ENCODE measurements at regions not wholly inside any gene's neighbourhood (a gene's known extent, or its start where the extent isn't known, plus 50 kb on each side); places are given as distances from the start of the nearest gene placed in this dataset.
"Not testable (repeated sequence)": the region's sequence is repeated elsewhere in the genome, so short reads cannot be mapped to it uniquely, and the experiment has no call there.

DNA sequence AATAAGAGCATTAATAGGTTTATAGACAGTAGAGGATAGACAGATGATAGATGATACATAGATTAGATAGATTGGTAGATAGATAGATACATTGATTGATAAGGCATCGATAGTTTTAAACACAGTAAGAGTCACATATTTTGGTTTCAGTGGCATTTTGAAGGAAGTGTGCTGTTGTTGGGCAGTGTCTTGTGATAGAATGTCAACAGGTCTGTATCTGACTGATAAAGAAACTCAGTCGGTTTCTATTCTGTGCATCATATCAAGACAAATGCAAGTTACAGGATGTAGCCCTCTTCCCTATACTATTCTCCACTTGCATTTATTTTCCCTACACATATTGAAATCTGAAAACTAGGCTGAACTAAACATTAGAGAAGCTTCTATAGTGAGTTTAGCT, 1229.0 kb upstream of the ZEB2 start:
- no peak for DNase-seq (ENCODE audit: low read depth)

DNA sequence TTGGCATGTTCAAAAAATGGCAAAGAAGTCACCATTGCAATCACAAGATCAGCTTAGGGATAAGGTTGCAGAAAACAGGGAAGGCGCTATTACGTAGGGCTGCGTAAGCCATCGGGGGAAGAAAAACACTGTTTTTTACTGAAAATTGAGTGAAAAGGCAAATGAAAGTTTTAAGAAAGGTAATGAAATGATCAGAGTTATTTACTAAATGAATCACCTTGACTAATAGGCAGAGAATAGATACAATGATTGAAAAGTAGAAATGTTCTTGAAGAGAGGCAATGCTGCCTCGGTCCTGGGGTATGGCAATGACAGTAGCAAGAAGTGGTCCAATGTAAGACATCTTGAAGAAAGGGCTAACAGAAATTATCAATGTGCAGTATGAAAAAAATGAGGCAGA, 1227.8 kb upstream of the ZEB2 start:
- no peak for DNase-seq (ENCODE audit: low read depth)

DNA sequence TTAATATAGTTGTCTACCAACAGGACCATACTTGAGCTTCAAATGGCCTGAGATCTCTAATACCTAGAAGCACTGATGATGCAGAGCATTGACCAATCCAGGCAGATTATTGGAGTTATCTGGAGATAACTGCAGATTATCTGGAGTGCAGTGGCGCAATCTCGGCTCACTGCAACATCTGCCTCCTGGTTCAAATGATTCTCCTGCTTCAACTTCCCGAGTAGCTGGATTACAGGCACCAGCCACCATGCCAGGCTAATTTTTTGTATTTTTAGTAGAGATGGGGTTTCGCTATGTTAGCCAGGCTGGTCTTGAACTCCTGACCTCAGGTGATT, 1225.4 kb upstream of the ZEB2 start:
- not testable (repeated sequence) for DNase-seq (ENCODE audit: low read depth)

DNA sequence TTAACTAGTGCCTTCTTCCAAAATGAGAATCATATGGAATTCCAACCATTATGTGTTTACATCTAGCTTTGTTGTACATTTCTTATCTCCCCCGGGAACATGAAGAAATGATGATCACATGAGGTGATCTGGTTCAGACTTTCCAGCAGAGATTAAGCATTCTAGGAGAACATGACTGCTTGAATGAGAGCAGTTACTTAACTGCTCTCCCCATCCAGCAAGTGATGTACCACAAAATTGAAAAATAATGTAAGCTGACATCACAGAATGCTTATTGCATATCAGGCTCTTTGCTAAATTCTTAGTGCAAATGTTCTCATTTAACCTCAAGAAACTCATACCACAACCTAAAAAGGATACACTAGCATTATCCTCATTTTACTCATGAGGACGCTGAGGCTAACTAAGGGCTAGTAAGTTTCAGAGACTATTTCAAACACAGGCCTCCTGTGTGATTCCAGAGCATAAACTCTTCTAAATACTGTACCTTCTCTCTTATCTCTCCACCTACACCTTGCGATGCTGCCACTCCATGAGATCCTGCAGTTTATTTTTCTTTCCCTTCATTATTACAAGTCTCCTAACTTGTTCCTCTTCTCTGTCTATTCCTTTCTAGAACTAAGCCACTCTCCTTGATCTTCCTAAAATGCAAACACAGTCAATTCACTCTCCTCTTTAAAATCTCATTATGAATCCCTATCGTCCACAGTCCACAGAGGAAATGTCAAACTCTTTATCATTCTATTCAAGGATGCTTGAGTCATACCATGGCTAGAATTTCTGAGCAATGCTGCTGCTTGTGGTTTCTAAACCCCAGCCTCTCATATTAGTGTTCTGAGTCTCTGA, 1224.8 kb upstream of the ZEB2 start:
- no peak for DNase-seq (ENCODE audit: low read depth)

DNA sequence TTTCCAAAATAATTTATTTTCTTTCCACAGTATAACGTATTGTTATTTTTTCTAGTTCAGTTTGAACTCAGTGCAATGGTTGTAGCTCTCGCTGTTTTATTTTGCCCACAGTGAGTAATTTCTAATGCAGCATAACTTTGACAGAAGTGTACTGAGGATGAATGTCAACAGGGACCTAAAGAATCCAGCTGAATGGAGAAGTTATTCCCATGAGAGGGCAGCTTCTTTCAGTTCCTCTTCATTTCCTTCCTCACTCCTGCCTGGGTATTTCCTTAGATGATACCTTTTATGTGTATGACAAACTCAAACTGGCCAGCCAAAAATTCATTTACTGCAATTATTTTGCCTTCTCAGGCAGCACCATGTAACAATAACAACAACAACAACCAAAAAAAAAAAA, 1223.1 kb upstream of the ZEB2 start:
- no peak for DNase-seq (ENCODE audit: low read depth)

DNA sequence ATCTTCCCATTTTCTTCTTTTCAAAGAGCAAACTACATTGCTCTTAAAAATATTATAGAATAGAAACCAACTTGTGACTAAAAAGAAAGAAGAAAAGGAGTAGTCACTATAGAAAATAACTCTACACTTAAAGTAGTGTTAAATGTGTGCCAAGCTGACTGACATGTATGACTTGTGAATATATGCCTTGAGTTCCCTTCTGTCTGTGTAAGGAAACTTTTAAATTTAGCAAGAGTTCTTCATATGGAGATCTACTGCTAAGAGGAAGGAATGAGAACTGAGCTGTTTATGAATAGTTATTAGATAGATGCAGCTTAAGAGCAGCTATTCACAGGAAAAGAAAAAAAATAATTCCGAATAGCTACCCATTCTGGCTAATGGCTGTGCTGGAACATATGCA, 1221.7 kb upstream of the ZEB2 start:
- DNase-seq (ENCODE audit: low read depth) = no peak

DNA sequence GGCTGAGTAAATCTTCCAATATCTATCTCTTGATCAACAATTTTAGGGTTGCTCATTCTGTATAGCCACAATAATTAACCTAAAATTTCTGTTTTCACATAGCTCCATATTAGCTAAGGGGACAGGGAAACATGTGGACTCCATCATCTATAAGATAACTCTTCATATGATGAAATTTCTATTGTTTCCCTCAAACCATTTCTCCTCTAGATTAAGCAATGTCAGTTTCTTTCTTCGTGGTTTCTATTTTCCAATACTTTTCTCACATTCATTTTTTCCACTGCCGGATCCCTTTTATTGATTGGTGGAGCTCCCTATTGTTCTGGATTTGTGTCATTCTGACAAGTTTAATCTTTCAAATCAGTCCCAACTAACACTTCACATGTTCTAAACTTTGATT, 1221.3 kb upstream of the ZEB2 start:
- DNase-seq (ENCODE audit: low read depth) = no peak

DNA sequence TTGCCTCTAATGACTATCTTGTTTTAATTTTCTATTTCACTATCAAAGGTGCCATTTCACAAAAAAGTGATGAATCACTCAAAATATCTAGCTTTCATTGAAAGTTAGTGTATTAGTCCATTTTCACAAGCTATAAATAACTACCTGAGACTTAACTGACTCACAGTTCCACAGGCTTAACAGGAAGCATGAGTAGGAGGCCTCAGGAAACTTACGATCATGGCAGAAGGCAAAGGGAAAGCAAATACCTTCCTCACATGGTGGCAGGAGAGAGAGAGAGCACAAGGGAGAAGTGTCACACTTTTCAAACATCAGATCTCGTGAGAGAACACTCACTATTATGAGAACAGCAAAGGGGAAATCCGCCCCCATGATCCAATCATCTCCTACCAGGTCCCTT, 1220.4 kb upstream of the ZEB2 start:
- DNase-seq (ENCODE audit: low read depth) = no peak

DNA sequence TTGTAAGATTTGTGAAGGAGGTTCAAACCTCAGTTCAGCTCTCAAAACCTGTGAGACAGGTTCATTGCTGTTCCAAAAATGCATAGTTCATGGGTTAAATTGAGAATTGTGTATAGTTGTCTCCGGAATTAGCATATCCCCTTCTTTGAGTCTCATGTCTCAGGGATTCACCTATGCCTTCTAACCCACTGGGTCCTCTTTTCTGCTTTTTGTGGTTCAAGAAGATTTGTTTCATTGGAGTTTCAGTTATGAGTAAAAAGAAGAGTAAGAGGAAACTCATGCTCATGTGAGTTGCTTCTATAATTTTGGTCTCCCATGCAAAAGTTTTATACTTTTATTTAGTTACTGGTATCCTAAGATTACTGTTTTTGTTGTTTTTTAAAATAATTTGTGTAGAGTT, 1219.8 kb upstream of the ZEB2 start:
- DNase-seq (ENCODE audit: low read depth) = no peak

DNA sequence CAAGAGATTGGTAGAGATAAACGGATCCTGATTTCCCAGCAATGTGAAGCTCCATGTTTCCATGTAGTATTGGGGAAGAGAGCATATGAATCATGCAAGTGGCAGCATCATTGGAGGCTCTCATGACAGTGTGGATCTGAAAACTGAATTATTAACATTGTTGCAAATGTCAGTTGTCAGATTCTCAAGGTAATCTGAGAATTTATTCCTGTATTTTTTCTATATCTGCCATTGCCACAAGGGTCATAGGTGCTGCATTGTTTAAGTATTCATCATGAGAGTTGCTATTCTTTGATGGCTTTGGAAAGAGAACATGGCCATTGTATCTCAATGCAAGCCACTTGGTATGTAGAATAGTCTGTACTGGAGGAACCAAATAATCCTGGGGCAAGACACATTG, 1217.0 kb upstream of the ZEB2 start:
- no peak for DNase-seq (ENCODE audit: low read depth)

DNA sequence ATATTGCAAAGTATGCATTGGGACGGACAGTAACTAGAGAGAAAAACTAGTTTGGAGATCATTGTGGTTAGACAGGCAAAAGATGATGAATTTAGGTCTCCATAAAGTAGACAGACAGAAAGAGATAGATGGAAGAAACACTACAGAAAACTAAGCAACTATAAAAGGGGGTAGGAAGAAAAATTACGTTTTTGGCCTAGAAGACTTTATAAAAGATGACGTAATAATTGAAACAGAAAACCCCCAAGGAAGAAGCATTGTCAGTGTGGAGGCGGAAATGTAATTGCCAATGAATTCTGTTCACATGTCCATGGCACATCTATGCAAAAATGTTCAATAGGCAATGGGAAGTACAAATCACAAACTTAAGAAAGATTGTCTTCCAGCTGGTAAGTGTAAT, 1211.5 kb upstream of the ZEB2 start:
- DNase-seq (ENCODE audit: low read depth) = no peak

DNA sequence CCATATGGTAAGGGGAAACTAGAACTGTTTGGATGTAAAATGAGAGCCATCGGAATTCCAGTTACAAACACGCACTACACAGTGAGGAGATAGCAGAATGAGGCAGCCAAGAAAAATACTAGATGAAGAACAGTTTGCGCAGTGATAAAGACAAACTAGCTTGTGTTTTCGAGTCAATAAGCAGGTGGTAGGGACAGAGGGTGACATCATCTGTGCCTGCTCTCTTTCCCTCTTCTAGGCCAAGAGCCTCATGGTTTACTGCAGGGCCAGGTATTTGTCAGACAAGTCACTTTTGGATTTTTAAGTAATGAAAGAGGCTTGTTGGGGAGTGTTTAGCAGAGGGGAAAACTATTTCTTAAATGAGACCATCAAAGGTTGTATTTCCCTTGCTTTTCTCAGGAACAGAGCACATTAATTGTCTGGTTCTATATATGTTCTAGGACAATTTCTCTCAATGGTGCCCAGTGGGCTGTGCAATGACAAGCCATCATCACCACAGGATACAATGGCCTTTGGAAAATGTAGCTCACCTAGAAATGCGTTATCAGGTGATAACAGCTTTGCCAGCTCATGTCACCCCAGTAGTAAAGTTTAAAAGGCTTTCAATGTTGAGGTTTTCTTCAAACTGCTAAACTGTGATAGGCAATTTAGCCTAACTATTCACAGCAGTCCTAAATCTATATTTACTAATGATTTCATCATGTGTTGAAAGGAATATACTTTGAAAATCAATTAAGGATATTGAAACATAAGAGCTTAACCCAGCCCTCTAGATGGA, 1210.3 kb upstream of the ZEB2 start:
- DNase-seq (ENCODE audit: low read depth) = no peak

DNA sequence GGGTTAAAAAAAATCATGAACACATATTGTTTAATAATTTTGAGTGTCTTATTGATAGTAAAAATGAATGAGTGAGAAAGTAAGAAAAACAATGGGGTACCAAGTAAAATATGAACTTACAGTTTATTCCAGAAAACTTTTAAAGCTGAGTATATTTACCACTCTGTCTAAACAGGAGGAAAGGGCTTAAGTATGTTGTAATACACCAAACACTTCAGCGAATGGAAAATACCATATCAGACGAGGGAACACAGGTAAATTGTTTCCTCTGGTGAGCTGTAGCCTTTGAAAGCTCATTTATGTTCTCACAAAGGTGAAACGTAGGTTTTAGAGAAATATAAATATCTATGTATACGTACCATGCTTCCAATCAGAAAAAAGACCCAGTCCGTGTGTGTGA, 1209.6 kb upstream of the ZEB2 start:
- no peak for DNase-seq (ENCODE audit: low read depth)

DNA sequence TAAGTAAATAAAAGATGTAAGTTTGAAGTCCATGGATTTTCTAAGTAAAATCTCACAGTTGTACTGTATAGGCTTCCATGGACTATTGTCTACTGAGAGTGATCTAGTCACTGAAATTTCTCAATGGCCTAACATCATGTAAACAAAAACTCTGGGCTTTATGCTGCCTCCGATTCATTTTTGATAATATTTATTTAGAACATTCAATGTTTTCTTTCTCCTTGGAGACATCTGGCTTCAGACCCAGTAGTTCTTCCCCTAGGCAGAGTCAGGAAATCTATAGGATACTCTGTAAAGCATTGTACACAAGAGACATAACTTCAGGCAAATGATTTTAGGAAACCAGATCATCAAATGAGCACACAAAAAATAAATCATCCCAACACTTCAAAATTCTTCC, 1208.6 kb upstream of the ZEB2 start:
- DNase-seq (ENCODE audit: low read depth) = no peak

DNA sequence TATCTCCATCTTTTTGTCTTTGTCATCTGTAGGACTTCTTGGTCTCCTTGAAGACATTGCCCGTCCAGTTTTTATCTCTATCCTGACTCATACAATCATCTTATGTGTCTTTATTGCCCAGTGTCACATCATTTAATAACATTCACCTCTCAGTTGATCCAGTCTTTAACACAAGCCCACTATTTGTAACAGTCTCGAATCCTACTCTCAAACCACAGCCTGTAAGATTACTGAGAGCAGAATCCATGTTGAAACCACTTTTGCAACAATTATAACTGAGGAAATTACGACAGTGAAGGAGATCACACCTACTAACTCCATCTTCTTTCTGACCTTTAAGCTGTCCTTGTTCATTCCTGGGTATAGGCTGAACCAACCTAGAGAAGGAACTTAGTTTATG, 1206.0 kb upstream of the ZEB2 start:
- no peak for DNase-seq (ENCODE audit: low read depth)

DNA sequence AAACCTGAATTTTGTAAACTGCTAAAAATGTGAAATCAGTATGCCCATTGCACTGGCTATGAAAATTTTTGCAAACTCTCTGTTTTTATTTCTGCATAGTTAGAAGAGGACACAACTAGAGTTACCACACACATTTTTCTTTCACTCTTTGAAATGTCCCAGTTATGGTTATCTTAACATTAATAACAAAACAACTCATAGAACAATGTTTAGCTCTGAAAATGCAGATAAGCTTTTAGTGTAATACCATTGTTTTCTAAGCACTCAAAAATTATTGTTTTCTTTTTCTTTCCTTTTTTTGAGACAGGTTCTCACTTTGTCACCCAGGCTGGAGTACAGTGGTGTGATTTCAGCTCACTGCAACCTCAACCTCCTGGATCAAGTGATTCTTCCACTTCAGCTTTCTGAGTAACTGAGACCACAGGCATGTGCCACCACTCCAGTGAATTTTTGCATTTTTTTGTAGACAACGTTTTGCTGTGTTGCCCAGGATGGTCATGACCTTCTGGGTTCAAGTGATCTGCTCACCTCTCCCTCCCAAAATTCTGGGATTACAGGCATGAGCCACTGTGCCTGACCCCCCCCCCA, 1204.5 kb upstream of the ZEB2 start:
- DNase-seq (ENCODE audit: low read depth) = no peak

DNA sequence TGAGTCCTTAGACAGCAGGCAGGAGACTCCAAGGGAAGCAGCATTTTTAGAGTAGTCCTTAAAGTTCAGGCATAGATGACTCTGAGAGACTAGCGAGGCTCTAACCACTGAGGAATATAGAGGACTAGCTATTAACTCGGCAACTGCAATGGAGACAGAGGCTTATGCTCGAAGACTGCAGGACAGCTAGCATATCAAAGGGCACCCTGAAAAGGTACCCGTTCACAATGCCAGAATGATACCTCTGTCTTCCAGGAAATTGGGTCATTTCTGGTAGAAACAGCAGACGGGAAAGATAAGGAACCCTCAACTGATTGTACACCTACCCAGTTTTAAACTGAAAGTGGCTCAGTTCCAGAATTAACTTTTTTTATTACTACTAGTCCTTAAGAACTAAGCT, 1204.0 kb upstream of the ZEB2 start:
- no peak for DNase-seq (ENCODE audit: low read depth)

DNA sequence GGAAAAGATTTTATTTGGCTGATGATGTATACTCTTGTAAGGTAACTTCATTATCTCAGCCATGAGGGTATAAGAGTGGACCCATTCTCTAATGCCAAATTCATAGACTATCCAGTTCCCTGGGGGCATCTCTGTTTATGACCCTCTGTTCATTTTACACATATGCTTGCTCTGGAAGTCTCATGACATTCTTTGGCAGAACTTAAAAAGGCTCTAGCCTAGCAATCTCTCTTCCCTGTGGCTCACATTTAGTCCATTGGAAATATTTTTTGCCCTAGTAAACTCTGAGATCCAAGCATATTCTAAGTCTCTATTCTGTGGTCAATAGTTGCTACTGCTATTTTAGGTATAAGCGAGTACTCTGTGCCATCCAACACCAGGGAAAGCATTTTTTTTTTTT, 1201.8 kb upstream of the ZEB2 start:
- DNase-seq (ENCODE audit: low read depth) = no peak

DNA sequence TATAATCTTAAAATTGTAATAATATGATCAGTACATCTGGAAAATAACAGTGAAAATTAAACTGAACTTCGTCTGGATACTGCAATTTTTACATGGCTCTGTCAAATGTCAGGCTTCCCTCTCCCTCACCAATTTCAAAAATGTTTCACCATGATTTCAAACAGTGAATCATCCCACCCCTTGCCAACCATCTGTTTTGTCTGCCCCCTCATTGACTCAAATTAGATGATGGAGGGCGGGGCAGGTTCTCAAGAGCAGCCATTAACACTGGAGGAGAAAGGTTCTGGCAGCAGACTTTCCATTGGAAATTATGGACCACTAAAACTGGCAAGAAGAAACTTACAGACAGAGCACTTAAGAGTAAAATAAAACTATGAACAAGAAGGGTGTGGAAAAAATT, 1195.7 kb upstream of the ZEB2 start:
- DNase-seq (ENCODE audit: low read depth) = no peak

DNA sequence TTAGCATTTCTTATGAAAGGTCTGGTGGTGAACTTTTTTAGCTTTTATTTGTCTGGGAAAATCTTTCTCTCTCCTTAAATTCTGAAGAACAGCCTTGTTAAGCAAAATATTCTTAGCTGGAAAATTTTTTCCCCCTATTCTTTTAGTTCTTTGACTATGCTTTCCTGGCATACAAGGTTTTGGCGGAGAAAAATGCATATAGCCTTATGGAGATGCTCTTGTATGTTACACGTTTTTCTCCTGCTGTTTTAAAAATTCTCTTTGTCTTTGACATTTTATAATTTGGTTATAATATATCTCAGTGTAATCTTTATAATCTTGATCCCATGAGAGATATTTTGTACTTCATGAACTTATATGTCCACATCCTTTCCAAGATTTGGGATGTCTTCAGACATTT, 1190.4 kb upstream of the ZEB2 start:
- DNase-seq (ENCODE audit: low read depth) = no peak

DNA sequence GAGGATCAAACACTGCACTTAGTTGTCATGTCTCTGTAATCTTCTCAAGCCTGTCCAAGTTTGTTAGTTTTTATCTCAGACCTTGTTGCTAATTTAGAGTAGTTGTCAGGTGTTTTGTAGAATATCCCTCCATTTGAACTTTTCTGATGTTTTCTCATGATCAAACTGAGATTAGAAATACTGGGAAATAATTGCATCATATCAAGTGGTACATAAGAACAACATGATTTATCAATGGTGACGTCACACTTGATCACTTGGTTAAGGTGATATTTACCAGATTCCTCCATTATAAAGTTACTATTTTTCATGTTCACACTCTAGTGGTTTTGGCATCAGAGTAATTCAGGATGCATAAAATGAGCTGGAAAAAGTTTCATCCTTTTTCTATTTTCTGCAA, 1182.4 kb upstream of the ZEB2 start:
- DNase-seq (ENCODE audit: low read depth) = no peak

DNA sequence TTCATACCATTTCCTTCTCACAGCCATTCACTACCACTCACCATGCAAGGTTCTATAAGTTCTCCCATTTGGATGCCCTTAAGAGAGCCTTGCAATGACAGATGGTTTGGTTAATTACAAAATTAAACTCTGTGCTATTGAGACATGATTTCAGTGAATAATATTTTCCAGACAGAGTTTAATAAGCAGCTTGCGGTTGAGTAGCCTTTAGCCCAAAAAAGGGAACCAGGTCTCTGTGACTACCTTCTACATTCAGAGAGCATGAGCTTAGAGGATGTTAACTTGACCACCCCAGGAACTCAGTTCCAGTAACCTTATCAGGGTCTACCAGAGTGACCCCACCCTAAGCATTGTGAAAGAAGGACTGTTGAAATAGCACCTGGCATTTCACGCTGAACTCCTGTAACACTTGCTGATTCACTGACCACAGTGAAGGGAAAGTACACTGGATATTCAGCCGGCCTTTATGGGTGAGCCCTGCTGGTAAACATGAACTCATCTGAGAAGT, 1173.1 kb upstream of the ZEB2 start:
- DNase-seq (ENCODE audit: low read depth) = no peak

DNA sequence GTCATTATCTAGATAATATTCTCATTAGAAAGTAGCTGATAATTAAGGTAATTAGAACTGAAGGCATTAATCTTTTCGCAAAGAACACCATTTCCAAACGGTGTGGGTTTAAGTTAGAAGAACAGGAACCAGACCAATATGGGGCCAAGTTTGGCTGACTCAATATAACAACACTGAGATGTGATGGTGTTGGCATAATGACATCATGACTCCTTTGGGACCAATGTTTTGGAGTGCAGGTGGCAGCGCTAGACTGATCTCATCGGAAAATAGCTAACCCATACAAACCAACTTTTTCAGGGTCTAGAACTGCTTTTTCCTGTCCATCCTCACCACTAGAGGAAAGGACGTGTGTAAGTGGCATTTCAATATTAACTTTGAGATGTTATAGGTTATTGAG, 1171.7 kb upstream of the ZEB2 start:
- DNase-seq (ENCODE audit: low read depth) = no peak
